MCF 10A (cell line): ENCODE measurements at regions not wholly inside any gene's neighbourhood (a gene's known extent, or its start where the extent isn't known, plus 50 kb on each side); places are given as distances from the start of the nearest gene placed in this dataset.

Experiments used
- BruUV-seq: library from RNA; stranded (reverse); fragments of 400-500 nt; replicated peaks from 2 replicates; lab custom pipeline; 2021; lab: Mats Ljungman, UMichigan
- CTCF ChIA-PET: fragments of 300-600 bp; sonication (Branson Sonifier 250); formaldehyde crosslinking; extraction: SDS; loops from one replicate; lab custom pipeline; 2021; ENCODE audit warnings: antibody characterized with exemption, inconsistent platforms; lab: Yijun Ruan, JAX
- POLR2A ChIA-PET: fragments of 300-600, 350-650 bp; sonication (Branson Sonifier 250); formaldehyde crosslinking; extraction: SDS; loops from one replicate; lab custom pipeline; 2020; ENCODE audit warnings: antibody characterized with exemption, inconsistent platforms; lab: Yijun Ruan, JAX
- DNase-seq: peaks from one replicate; pipeline ENCODE4 v3.0.0-alpha.2; 2018; ENCODE audit not compliant: unreplicated experiment
- H3K27ac Mint-ChIP-seq: one replicate; pipeline ENCODE4 v1.8.0; 2022; ENCODE audit warnings: mild to moderate bottlenecking, low read depth, mixed read lengths; ENCODE audit not compliant: unreplicated experiment
- H3K27me3 Mint-ChIP-seq: one replicate; pipeline ENCODE4 v1.8.0; 2022; ENCODE audit warnings: mixed read lengths; ENCODE audit not compliant: insufficient read depth, unreplicated experiment
- H3K36me3 Mint-ChIP-seq: one replicate; pipeline ENCODE4 v1.8.0; 2022; ENCODE audit warnings: mild to moderate bottlenecking, moderate library complexity, mixed read lengths; ENCODE audit not compliant: insufficient read depth, unreplicated experiment
- H3K4me1 Mint-ChIP-seq: one replicate; pipeline ENCODE4 v1.8.0; 2022; ENCODE audit warnings: mixed read lengths; ENCODE audit not compliant: insufficient read depth, unreplicated experiment
- H3K4me3 Mint-ChIP-seq: one replicate; pipeline ENCODE4 v1.8.0; 2022; ENCODE audit warnings: mild to moderate bottlenecking, moderate library complexity, mixed read lengths; ENCODE audit not compliant: unreplicated experiment
- H3K9me3 Mint-ChIP-seq: one replicate; pipeline ENCODE4 v1.8.0; 2022; ENCODE audit warnings: mixed read lengths; ENCODE audit not compliant: unreplicated experiment
- intact Hi-C: fragments of 100-400 bp; cut with micrococcal nuclease; formaldehyde crosslinking; loops from 2 replicates; pipeline ENCODE4 v1.14.1; 2022
- TF ChIP-seq, protein P1 (sequence below): fragments of 200-600 bp; IDR thresholded peaks from one replicate; pipeline ENCODE4 v1.8.0; 2022; ENCODE audit warnings: antibody characterized with exemption, mild to moderate bottlenecking; ENCODE audit not compliant: unreplicated experiment

- no peak overlapping the region for H3K4me3 Mint-ChIP-seq
Observed at GRCh38 chr13:44318161-44318560, 55.5 kb upstream of the SERP2 start.

GRCh38 chr13:44320611-44321010, 53.0 kb upstream of the SERP2 start:
- ChIA-PET POLR2A (interaction anchor here (2.3 kb wide), 1 partner anchor 115 kb away, joined by 6 read pairs; no protein-coding TSS in a partner anchor), CTCF (no interaction called here)
- H3K27me3 Mint-ChIP-seq = no peaks in the 10 kb centered on the region
- TF ChIP-seq, protein P1, sequence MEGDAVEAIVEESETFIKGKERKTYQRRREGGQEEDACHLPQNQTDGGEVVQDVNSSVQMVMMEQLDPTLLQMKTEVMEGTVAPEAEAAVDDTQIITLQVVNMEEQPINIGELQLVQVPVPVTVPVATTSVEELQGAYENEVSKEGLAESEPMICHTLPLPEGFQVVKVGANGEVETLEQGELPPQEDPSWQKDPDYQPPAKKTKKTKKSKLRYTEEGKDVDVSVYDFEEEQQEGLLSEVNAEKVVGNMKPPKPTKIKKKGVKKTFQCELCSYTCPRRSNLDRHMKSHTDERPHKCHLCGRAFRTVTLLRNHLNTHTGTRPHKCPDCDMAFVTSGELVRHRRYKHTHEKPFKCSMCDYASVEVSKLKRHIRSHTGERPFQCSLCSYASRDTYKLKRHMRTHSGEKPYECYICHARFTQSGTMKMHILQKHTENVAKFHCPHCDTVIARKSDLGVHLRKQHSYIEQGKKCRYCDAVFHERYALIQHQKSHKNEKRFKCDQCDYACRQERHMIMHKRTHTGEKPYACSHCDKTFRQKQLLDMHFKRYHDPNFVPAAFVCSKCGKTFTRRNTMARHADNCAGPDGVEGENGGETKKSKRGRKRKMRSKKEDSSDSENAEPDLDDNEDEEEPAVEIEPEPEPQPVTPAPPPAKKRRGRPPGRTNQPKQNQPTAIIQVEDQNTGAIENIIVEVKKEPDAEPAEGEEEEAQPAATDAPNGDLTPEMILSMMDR = no peak
- no peak overlapping the region for H3K4me3 Mint-ChIP-seq
- H3K9me3 Mint-ChIP-seq = peaks cover 8% of the 10 kb centered on the region
- intact Hi-C loops = no loop called here
- H3K36me3 Mint-ChIP-seq = no peaks in the 10 kb centered on the region
- no TSS peak for BruUV-seq
- DNase-seq = no peak
- H3K27ac Mint-ChIP-seq = no peak overlapping the region
- peaks cover 5% of the 10 kb centered on the region for H3K4me1 Mint-ChIP-seq

More at GRCh38 chr13:44318161-44318560, 55.5 kb upstream of the SERP2 start:
- no peak for DNase-seq
- Mint-ChIP-seq H3K27me3 (no peaks in the 10 kb centered on the region), H3K9me3 (peaks cover 8% of the 10 kb centered on the region), H3K4me1 (peaks cover 16% of the 10 kb centered on the region), H3K36me3 (no peaks in the 10 kb centered on the region), H3K27ac (no peak overlapping the region)
- intact Hi-C loops = no loop called here
- ChIA-PET POLR2A (interaction anchor here (1.5 to 2.3 kb wide), 2 partner anchors 86 to 117 kb away, joined by 3 to 6 read pairs; no protein-coding TSS in a partner anchor), CTCF (no interaction called here)
- TF ChIP-seq, protein P1 = no peak
- no TSS peak for BruUV-seq

DNA sequence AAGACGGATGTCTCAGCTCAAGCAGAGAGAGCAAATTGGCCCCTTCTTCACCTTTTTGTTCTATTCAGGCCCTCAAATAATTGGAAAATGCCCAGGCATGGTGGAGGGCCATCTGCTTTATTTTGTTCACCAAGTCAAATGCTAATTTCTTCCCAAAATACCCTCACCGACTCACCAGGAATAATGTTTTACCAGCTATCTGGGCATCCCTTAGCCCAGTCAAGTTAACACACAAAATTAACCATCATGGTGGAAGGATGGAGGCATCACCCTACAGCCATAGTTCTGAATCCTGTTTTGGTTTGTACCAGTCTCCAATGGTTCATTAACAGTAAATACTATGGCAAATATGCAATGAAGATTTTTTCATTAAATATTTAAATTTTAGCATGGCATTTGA, 51.7 kb upstream of the SERP2 start:
- Mint-ChIP-seq H3K4me1 (peaks cover 11% of the 10 kb centered on the region), H3K9me3 (peaks cover 8% of the 10 kb centered on the region), H3K36me3 (no peaks in the 10 kb centered on the region), H3K4me3 (no peak overlapping the region), H3K27me3 (no peaks in the 10 kb centered on the region), H3K27ac (no peak overlapping the region)
- ChIA-PET CTCF (no interaction called here), POLR2A (interaction anchor here (1.3 to 3.9 kb wide), 3 partner anchors 10 to 114 kb away, joined by 5 to 25 read pairs (median 7); no protein-coding TSS in a partner anchor)
- intact Hi-C loops = no loop called here
- DNase-seq = no peak
- TF ChIP-seq, protein P1 = no peak
- BruUV-seq = no TSS peak

GRCh38 chr13:44322928-44323327, 50.7 kb upstream of the SERP2 start:
- H3K4me3 Mint-ChIP-seq = no peak overlapping the region
- peaks cover 5% of the 10 kb centered on the region for H3K4me1 Mint-ChIP-seq
- ChIA-PET POLR2A (interaction anchor here (0.7 to 3.9 kb wide), 8 partner anchors 11 to 150 kb away, joined by 3 to 25 read pairs (median 4); no protein-coding TSS in a partner anchor), CTCF (interaction anchor here (0.9 kb wide), 1 partner anchor 130 kb away, joined by 3 read pairs; no protein-coding TSS in a partner anchor)
- no peaks in the 10 kb centered on the region for H3K36me3 Mint-ChIP-seq
- BruUV-seq = no TSS peak
- TF ChIP-seq, protein P1 = no peak
- no peaks in the 10 kb centered on the region for H3K27me3 Mint-ChIP-seq
- intact Hi-C loops = no loop called here
- peak; percentile 59 for DNase-seq
- peaks cover 8% of the 10 kb centered on the region for H3K9me3 Mint-ChIP-seq
- H3K27ac Mint-ChIP-seq = no peak overlapping the region
